Testis (tissue), 2 donors: ENCODE measurements at regions not wholly inside any gene's neighbourhood (a gene's known extent, or its start where the extent isn't known, plus 50 kb on each side); places are given as distances from the start of the nearest gene placed in this dataset.

ENCODE experiments used
- POLR2A ChIP-seq: fragments of 450-650 bp; IDR thresholded peaks from one replicate; pipeline ENCODE4 v1.6.1; 2017; ENCODE audit warnings: antibody characterized with exemption, mild to moderate bottlenecking, moderate library complexity
- TF ChIP-seq, protein P1 (sequence below), 3 experiments: fragments of 450-650 bp in 2 of 3; fragments of 200-600 bp in 1 of 3; sonication (generic) in 1 of 3; IDR thresholded peaks; one replicate each; pipeline ENCODE4 v1.5.1; 2016 to 2019; ENCODE audit warnings: antibody characterized with exemption in 3 of 3, mild to moderate bottlenecking in 2 of 3, moderate library complexity in 1 of 3

DNA sequence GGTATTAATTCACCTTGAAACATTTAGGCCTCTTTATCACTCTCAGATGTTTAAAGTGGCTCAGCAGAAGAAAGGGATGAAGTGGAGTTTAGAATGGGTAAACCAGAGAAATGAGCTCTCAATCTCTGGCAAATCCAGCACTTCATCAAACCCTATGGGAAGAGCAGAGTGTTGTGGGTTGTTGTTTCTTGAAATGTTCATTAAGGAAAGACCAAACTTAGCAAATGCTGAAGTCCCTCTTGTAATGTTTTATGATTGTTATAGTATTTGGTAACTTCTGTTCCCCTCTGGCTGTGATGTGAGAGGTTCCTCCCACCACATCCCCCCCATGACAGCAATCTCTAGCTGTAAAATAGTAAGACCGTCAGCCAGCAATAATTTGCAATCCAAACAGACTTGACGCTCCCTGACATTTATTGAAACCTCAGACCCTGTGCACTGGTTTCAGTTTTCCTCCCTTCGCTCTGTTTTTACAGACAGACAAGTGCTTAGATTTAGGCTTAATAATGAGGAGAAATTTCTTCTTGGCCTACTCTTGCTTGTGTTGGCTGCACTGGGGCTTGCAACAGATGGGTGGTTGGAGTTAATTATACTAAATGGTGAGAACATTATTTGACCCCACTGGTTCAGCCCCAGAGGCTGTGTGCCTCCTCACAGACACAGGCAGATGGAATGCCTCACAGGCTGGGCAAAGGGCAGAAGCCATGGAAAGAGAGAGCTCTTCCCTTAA, 609.4 kb upstream of the SOX9 start:
- TF ChIP-seq, protein P1, sequence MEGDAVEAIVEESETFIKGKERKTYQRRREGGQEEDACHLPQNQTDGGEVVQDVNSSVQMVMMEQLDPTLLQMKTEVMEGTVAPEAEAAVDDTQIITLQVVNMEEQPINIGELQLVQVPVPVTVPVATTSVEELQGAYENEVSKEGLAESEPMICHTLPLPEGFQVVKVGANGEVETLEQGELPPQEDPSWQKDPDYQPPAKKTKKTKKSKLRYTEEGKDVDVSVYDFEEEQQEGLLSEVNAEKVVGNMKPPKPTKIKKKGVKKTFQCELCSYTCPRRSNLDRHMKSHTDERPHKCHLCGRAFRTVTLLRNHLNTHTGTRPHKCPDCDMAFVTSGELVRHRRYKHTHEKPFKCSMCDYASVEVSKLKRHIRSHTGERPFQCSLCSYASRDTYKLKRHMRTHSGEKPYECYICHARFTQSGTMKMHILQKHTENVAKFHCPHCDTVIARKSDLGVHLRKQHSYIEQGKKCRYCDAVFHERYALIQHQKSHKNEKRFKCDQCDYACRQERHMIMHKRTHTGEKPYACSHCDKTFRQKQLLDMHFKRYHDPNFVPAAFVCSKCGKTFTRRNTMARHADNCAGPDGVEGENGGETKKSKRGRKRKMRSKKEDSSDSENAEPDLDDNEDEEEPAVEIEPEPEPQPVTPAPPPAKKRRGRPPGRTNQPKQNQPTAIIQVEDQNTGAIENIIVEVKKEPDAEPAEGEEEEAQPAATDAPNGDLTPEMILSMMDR (IDR thresholded peaks at IDR 0.05): no peak
- TF ChIP-seq POLR2A: no peak
